GM19043 (cell line): ENCODE measurements at regions not wholly inside any gene's neighbourhood (a gene's known extent, or its start where the extent isn't known, plus 50 kb on each side); places are given as distances from the start of the nearest gene placed in this dataset.

ENCODE experiments used
- ATAC-seq: cut with Tn5 transposase; IDR thresholded peaks from one replicate; pipeline ENCODE4 v1.9.1; 2021; ENCODE audit warnings: low read depth; ENCODE audit not compliant: unreplicated experiment

DNA sequence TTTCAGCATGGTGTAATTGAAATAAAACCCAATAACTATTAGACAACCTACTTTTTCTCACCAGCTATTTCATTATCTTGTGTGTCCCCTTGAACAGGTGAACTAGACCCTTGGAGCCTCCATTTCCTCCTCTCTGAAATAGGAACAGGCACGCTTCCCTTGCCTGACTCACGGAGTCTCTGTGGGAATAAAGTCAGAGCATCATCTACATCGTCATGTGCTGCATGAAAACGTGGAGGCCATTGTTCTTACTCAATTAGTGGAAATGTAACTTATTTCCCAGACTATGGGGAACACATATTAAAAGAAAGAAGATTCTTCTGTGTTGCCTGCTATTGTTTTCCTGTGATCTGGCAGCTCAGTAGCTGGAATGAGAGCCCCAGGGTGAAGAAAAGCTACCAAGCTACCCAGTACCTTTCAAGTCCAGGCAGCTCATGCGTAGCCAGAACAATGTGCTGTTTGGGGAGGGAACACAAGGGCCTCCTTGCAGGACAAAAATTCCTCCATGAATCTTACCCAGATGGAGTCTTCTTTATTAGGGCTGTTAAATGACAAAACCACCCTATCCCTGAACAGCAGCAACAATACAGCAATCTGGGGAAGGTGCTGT is 59.8 kb downstream of the SOX11 start:
- ATAC-seq, result no peak

DNA sequence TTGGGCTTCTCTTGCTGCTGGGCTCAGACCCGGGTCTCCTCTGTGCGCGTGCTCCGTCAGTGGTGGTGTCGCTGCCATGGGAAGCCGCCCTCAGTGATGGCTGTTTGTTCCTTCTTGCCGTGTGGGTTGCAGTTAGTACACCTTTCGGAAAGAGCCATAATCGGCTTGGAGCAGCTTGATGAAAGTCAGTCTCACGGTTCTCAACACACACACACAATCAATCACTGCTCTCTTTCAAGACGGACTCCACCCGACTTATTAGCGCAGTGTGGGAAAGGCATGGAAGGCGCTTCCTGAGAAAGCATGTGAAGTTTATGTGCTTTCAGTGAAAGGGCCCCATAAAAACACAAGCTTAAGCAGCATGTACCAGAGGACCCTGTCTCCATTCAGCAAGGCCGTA is 64.1 kb downstream of the SOX11 start:
- ATAC-seq, result no peak

GRCh38 chr2:5758346-5758745 is 66.2 kb downstream of the SOX11 start:
- ATAC-seq, result no peak

DNA sequence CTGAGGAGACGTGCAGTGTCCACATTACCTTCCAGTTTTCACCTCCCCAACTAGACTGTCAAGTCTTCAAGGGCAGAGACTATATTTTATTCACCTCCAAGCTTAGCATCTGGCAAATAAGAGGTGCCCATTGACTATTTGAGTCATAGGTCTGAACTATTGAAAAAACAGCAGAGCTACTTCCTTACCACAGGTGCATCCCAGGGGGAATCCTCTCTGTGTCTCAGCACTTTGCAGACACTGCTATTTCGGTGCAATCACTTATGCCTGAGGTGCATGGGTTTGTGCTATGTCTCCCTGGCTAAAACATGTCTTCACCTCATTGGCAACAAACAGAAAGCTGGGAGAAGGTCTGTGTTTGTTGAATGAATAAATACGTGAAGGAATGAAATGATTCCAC is 67.8 kb downstream of the SOX11 start:
- no peak for ATAC-seq

- ATAC-seq, result no peak
These were observed 71.3 kb downstream of the SOX11 start for GRCh38 chr2:5763531-5763930.

- no peak for ATAC-seq
These were observed 71.9 kb downstream of the SOX11 start for GRCh38 chr2:5764041-5764440.

- ATAC-seq, result no peak
These were observed 73.9 kb downstream of the SOX11 start for GRCh38 chr2:5766056-5766455.

GRCh38 chr2:5766561-5766960 is 74.4 kb downstream of the SOX11 start:
- ATAC-seq, result no peak

GRCh38 chr2:5777131-5777535 is 84.9 kb downstream of the SOX11 start:
- no peak for ATAC-seq

DNA sequence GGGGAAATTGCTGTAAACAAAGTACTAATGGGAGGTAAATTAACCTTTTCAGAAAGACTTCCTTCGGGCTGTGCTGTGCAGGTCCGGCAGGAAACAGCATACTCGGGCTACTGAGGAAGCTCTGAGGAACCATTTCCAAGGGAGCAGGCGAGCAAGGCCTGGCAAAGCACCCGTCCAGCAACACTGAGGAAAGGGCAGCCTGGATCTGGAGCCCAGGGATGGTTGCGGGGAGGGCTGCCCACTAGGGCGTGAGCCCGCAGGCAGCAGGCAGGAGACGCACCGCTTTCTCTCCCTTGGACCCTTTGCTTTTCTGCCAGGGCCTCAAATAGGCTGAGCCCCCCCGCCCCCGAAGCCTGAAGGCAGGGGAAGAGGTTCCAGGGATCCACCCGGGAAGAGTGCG is 89.5 kb downstream of the SOX11 start:
- no peak for ATAC-seq

GRCh38 chr2:5782103-5782502 is 89.9 kb downstream of the SOX11 start:
- ATAC-seq, result no peak

DNA sequence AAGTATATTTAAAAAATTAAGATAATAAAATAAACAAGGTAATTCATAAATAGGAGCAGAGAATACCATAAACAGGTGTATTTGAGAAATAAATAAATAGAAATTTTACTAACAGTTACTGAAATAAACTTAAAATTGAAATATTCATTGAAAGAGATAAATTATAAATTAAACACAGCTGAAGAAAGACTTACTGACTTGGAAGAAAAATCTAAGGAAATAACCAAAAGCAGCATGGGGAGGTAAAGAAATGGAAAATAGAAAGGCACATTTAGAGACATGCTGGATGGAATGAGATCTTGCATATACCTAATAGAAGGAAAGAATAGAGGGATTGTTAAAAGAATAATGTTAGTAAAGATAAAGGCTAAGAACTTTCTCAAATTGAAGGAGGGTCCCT is 96.3 kb downstream of the SOX11 start:
- no peak for ATAC-seq

GRCh38 chr2:5791371-5791770 is 99.2 kb downstream of the SOX11 start:
- ATAC-seq, result no peak

GRCh38 chr2:5794012-5794411 is 101.8 kb downstream of the SOX11 start:
- ATAC-seq, result no peak

- ATAC-seq, result no peak
These were observed 105.9 kb downstream of the SOX11 start for GRCh38 chr2:5798084-5798483.

- no peak for ATAC-seq
These were observed 107.2 kb downstream of the SOX11 start for GRCh38 chr2:5799348-5799747.

GRCh38 chr2:5803547-5803946 is 111.4 kb downstream of the SOX11 start:
- no peak for ATAC-seq

- ATAC-seq, result no peak
These were observed 126.9 kb downstream of the SOX11 start for GRCh38 chr2:5818961-5819600.

DNA sequence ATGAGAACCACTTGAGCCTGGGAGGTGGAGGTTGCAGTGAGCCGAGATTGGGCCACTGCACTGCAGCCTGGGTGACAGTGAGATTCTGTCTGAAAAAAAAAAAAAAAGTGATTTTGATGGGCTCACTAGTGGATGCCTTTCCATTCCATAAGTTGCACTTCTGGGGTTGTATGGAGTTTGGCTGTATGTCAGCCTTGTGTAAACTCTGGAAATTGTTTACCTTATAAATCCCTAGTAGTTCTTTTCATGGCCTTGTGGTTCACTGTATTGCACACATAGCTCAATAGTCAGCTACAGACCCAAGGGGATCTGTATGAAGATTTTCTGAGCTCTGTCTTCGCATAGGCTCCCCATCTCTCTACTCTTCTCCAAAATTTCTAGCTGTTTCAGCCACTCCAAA is 131.9 kb downstream of the SOX11 start:
- no peak for ATAC-seq

DNA sequence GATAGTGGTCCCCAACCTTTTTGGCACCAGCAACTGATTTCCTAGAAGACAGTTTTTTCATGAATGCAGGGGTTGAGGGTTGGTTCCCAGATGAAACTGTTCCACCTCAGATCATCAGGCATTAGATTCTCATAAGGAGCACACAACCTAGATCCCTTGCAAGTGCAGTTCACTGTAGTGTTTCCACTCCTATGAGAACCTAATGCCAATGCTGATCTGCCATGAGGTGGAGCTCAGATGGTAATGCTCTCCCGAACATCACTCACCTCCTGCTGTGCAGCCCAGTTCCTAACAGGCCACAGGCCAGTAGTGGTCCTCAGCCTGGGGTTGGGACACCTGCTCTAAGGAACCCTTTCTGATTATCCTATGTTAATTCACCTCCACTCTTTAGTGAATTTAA is 133.5 kb downstream of the SOX11 start:
- ATAC-seq, result no peak

DNA sequence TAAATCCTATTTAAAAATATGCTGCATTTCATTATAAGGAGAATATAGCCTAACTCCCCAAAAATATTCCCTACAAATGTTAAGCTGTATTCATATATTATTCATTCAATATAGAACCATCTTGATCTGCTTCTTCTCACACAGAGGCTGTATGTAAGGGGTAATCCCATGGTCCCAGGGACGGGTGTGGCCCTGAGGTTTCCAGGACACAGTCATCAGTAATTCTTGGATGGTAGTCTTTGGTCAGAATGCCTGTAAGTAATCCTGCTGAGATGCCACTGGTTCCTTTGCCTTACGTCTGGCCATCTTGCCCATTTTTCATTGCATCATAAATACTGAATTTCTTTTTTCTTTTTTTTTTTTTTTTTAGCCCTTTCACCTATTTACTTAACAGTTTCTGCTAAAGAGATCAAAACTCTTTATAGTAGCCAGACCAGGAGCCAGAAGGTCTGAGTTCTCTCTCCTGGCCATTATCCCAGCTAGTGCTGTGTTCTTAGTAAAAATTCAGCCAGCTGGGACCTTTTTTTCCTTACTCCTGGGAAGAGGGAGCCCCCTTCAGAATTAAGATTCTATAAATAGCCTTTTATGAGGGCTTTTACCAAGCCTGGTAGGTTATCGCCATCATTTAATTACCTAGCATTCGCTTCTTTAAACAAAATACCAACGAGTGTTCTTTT is 134.9 kb downstream of the SOX11 start:
- ATAC-seq, result no peak

GRCh38 chr2:5834501-5834900 is 142.3 kb downstream of the SOX11 start:
- ATAC-seq, result no peak
